ENCODE measurements at regions not wholly inside any gene's neighbourhood (a gene's known extent, or its start where the extent isn't known, plus 50 kb on each side); places are given as distances from the start of the nearest gene placed in this dataset.

GRCh38 chr3:193754719-193755118, 161.7 kb downstream of the OPA1 start:
- Histone ChIP-seq H3K27ac (ENCODE audit: low read depth, low read length) (no peak overlapping the region), H3K36me3 (ENCODE audit: control insufficient read depth in 2 of 3, insufficient read depth in 3 of 3, low read length in 3 of 3) (no peaks in the 10 kb centered on the region), H3K4me1 (ENCODE audit: control insufficient read depth in 2 of 2, insufficient read depth in 2 of 2, low read length in 2 of 2) (no peaks in the 10 kb centered on the region), H3K4me3 (ENCODE audit: low read length) (no peak overlapping the region), H3K27me3 (ENCODE audit: control insufficient read depth in 2 of 2, insufficient read depth in 2 of 2, low read length in 2 of 2) (no peaks in the 10 kb centered on the region), H3K9me3 (ENCODE audit: control insufficient read depth in 2 of 3, low read length in 3 of 3) (peaks cover 0 to 15% (median 0%) of the 10 kb centered on the region in 3 experiments)
- Mint-ChIP-seq H3K36me3 (peaks cover 3 to 29% (median 21%) of the 10 kb centered on the region in 5 donors), H3K27me3 (peaks cover 17 to 36% (median 35%) of the 10 kb centered on the region in 5 donors), H3K4me1 (peaks cover 0 to 6% (median 0%) of the 10 kb centered on the region in 7 donors), H3K9me3 (peaks cover 12 to 43% (median 21%) of the 10 kb centered on the region in 11 donors), H3K4me3 (no peak overlapping the region), H3K27ac (no peak overlapping the region)
- ChIA-PET POLR2A (no interaction called here), CTCF (no interaction called here)
- DNase-seq (no peak), ATAC-seq (no peak)
- intact Hi-C loops (cut with micrococcal nuclease) = no loop called here

DNA sequence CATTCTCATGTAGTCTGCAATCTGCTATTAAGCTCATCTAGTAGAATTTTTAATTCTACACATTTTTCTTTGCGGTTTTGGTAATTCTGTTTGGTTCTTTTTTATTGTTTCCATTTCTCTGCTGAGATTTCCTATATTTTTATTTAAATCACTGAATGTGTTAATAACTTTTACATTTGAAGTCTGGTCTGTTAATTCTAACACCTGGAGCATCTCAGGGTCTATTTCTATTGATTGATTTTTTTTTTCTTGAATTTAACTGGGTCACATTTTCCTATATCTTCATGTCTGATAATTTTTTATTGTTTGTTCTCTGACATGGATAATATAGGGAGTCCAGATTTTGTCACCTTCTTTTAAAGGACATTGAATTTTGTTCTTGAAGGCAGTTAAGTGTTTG, 163.5 kb downstream of the OPA1 start:
- intact Hi-C loops (cut with micrococcal nuclease) = no loop called here
- no peak for DNase-seq
- CTCF ChIA-PET = no interaction called here
- peaks cover 0 to 6% (median 0%) of the 10 kb centered on the region in 7 donors for H3K4me1 Mint-ChIP-seq
- H3K4me3 ChIP-seq (ENCODE audit: low read length) = no peak overlapping the region
- H3K27me3 ChIP-seq (ENCODE audit: control insufficient read depth in 2 of 2, insufficient read depth in 2 of 2, low read length in 2 of 2) = no peaks in the 10 kb centered on the region
- no peaks in the 10 kb centered on the region for H3K4me1 ChIP-seq (ENCODE audit: control insufficient read depth in 2 of 2, insufficient read depth in 2 of 2, low read length in 2 of 2)
- no peak overlapping the region for H3K27ac ChIP-seq (ENCODE audit: low read depth, low read length)
- H3K27me3 Mint-ChIP-seq = peaks cover 17 to 36% (median 32%) of the 10 kb centered on the region in 5 donors
- H3K9me3 Mint-ChIP-seq = peaks cover 12 to 43% (median 21%) of the 10 kb centered on the region in 11 donors
- POLR2A ChIA-PET = no interaction called here
- peaks cover 3 to 29% (median 21%) of the 10 kb centered on the region in 5 donors for H3K36me3 Mint-ChIP-seq
- H3K9me3 ChIP-seq (ENCODE audit: control insufficient read depth in 2 of 3, low read length in 3 of 3) = peaks cover 0 to 15% (median 0%) of the 10 kb centered on the region in 3 experiments
- no peak overlapping the region for H3K27ac Mint-ChIP-seq
- ATAC-seq = no peak
- H3K36me3 ChIP-seq (ENCODE audit: control insufficient read depth in 2 of 3, insufficient read depth in 3 of 3, low read length in 3 of 3) = no peaks in the 10 kb centered on the region
- no peak overlapping the region for H3K4me3 Mint-ChIP-seq

- H3K36me3 ChIP-seq (ENCODE audit: control insufficient read depth in 2 of 3, insufficient read depth in 3 of 3, low read length in 3 of 3) = no peaks in the 10 kb centered on the region
- no peak overlapping the region for H3K27ac ChIP-seq (ENCODE audit: low read depth, low read length)
- peaks cover 12 to 43% (median 21%) of the 10 kb centered on the region in 11 donors for H3K9me3 Mint-ChIP-seq
- H3K9me3 ChIP-seq (ENCODE audit: control insufficient read depth in 2 of 3, low read length in 3 of 3) = peaks cover 0 to 15% (median 0%) of the 10 kb centered on the region in 3 experiments
- H3K4me3 Mint-ChIP-seq = no peak overlapping the region
- H3K27me3 Mint-ChIP-seq = peaks cover 17 to 36% (median 24%) of the 10 kb centered on the region in 5 donors
- peaks cover 3 to 25% (median 21%) of the 10 kb centered on the region in 5 donors for H3K36me3 Mint-ChIP-seq
- no peak overlapping the region for H3K27ac Mint-ChIP-seq
- no peak overlapping the region for H3K4me3 ChIP-seq (ENCODE audit: low read length)
- intact Hi-C loops (cut with micrococcal nuclease) = no loop called here
- POLR2A ChIA-PET = no interaction called here
- H3K4me1 ChIP-seq (ENCODE audit: control insufficient read depth in 2 of 2, insufficient read depth in 2 of 2, low read length in 2 of 2) = no peaks in the 10 kb centered on the region
- ATAC-seq (no peak), DNase-seq (no peak)
- no peaks in the 10 kb centered on the region for H3K27me3 ChIP-seq (ENCODE audit: control insufficient read depth in 2 of 2, insufficient read depth in 2 of 2, low read length in 2 of 2)
- no peaks in the 10 kb centered on the region for H3K4me1 Mint-ChIP-seq
- CTCF ChIA-PET = no interaction called here
These were observed 164.4 kb downstream of the OPA1 start for GRCh38 chr3:193757457-193757856.

DNA sequence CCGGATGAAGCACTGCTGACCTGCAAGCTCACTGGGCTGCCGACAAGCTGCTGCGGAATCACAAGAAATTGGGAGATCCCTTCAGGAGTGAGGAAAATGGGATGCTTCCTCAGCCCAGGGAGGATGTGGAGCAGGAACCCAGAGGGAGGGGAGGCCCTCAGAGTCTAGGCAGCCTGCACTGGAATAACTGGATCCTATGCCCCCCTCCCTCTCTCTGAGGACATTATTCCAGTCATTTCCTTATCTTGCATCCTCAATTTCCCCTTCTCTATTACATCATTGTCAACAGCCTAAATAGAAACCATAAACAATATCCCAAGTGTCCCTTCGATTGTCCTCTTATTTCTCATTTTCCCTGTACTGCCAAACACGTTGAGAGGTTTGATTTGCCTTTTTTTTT, 169.0 kb downstream of the OPA1 start:
- ChIA-PET POLR2A (no interaction called here), CTCF (no interaction called here)
- peaks cover 3 to 18% (median 14%) of the 10 kb centered on the region in 5 donors for H3K27me3 Mint-ChIP-seq

DNA sequence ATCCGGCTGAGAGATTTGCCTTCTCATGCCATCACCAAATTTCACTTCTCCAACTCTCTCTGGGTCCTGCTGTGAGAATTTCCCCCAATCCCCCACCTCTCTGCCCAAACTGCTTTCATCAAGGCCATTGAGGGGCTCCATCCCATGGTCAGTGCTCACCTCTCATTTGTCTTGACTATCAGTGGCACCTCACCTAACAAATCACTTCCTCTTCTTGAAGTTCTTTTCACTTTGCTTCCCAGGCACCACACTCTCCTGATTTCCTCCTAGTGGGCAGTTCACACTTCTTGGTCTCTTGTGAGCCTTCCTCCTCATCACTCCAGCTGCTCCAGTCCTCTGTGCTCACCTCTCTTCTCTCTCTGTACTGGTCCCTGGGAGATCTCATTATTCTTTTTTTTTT, 169.6 kb downstream of the OPA1 start:
- Mint-ChIP-seq H3K27me3 (peaks cover 3 to 16% (median 12%) of the 10 kb centered on the region in 5 donors), H3K4me3 (no peak overlapping the region), H3K27ac (no peak overlapping the region), H3K4me1 (no peaks in the 10 kb centered on the region), H3K36me3 (peaks cover 0 to 11% (median under 1%) of the 10 kb centered on the region in 5 donors), H3K9me3 (peaks cover 0 to 17% (median 5%) of the 10 kb centered on the region in 11 donors)
- H3K4me1 ChIP-seq (ENCODE audit: control insufficient read depth in 2 of 2, insufficient read depth in 2 of 2, low read length in 2 of 2) = no peaks in the 10 kb centered on the region
- H3K27me3 ChIP-seq (ENCODE audit: control insufficient read depth in 2 of 2, insufficient read depth in 2 of 2, low read length in 2 of 2) = no peaks in the 10 kb centered on the region
- H3K27ac ChIP-seq (ENCODE audit: low read depth, low read length) = no peak overlapping the region
- POLR2A ChIA-PET = no interaction called here
- CTCF ChIA-PET = no interaction called here
- no peaks in the 10 kb centered on the region for H3K9me3 ChIP-seq (ENCODE audit: control insufficient read depth in 2 of 3, low read length in 3 of 3)
- no peak overlapping the region for H3K4me3 ChIP-seq (ENCODE audit: low read length)
- H3K36me3 ChIP-seq (ENCODE audit: control insufficient read depth in 2 of 3, insufficient read depth in 3 of 3, low read length in 3 of 3) = no peaks in the 10 kb centered on the region
- DNase-seq = no peak
- ATAC-seq = no peak
- intact Hi-C loops (cut with micrococcal nuclease) = no loop called here

More for the DNA sequence above, 169.0 kb downstream of the OPA1 start:
- no peak overlapping the region for H3K4me3 ChIP-seq (ENCODE audit: low read length)
- H3K27ac ChIP-seq (ENCODE audit: low read depth, low read length) = no peak overlapping the region
- H3K36me3 Mint-ChIP-seq = peaks cover 3 to 17% (median 7%) of the 10 kb centered on the region in 5 donors
- DNase-seq (no peak), ATAC-seq (no peak)
- no peaks in the 10 kb centered on the region for H3K4me1 ChIP-seq (ENCODE audit: control insufficient read depth in 2 of 2, insufficient read depth in 2 of 2, low read length in 2 of 2)
- H3K9me3 Mint-ChIP-seq = peaks cover 6 to 23% (median 11%) of the 10 kb centered on the region in 11 donors
- intact Hi-C loops (cut with micrococcal nuclease) = no loop called here
- H3K27ac Mint-ChIP-seq = no peak overlapping the region
- no peaks in the 10 kb centered on the region for H3K36me3 ChIP-seq (ENCODE audit: control insufficient read depth in 2 of 3, insufficient read depth in 3 of 3, low read length in 3 of 3)
- no peak overlapping the region for H3K4me3 Mint-ChIP-seq
- H3K27me3 ChIP-seq (ENCODE audit: control insufficient read depth in 2 of 2, insufficient read depth in 2 of 2, low read length in 2 of 2) = no peaks in the 10 kb centered on the region
- peaks cover 0 to 5% (median 0%) of the 10 kb centered on the region in 3 experiments for H3K9me3 ChIP-seq (ENCODE audit: control insufficient read depth in 2 of 3, low read length in 3 of 3)
- no peaks in the 10 kb centered on the region for H3K4me1 Mint-ChIP-seq

GRCh38 chr3:193764959-193765358, 172.0 kb downstream of the OPA1 start:
- CTCF ChIA-PET = interaction anchor here (1.0 kb wide), 1 partner anchor 100 kb away, joined by 3 read pairs; no protein-coding TSS in a partner anchor
- no peaks in the 10 kb centered on the region for H3K36me3 ChIP-seq (ENCODE audit: control insufficient read depth in 2 of 3, insufficient read depth in 3 of 3, low read length in 3 of 3)
- Mint-ChIP-seq H3K27ac (no peak overlapping the region), H3K9me3 (no peaks in the 10 kb centered on the region), H3K4me1 (peaks cover 0 to 3% (median 0%) of the 10 kb centered on the region in 7 donors), H3K27me3 (peaks cover 0 to 16% (median 12%) of the 10 kb centered on the region in 5 donors), H3K36me3 (no peaks in the 10 kb centered on the region), H3K4me3 (no peak overlapping the region)
- no peak overlapping the region for H3K4me3 ChIP-seq (ENCODE audit: low read length)
- no peak overlapping the region for H3K27ac ChIP-seq (ENCODE audit: low read depth, low read length)
- POLR2A ChIA-PET = no interaction called here
- no peaks in the 10 kb centered on the region for H3K4me1 ChIP-seq (ENCODE audit: control insufficient read depth in 2 of 2, insufficient read depth in 2 of 2, low read length in 2 of 2)
- DNase-seq (no peak), ATAC-seq (no peak)
- intact Hi-C loops (cut with micrococcal nuclease) = no loop called here
- H3K9me3 ChIP-seq (ENCODE audit: control insufficient read depth in 2 of 3, low read length in 3 of 3) = no peaks in the 10 kb centered on the region
- H3K27me3 ChIP-seq (ENCODE audit: control insufficient read depth in 2 of 2, insufficient read depth in 2 of 2, low read length in 2 of 2) = no peaks in the 10 kb centered on the region

DNA sequence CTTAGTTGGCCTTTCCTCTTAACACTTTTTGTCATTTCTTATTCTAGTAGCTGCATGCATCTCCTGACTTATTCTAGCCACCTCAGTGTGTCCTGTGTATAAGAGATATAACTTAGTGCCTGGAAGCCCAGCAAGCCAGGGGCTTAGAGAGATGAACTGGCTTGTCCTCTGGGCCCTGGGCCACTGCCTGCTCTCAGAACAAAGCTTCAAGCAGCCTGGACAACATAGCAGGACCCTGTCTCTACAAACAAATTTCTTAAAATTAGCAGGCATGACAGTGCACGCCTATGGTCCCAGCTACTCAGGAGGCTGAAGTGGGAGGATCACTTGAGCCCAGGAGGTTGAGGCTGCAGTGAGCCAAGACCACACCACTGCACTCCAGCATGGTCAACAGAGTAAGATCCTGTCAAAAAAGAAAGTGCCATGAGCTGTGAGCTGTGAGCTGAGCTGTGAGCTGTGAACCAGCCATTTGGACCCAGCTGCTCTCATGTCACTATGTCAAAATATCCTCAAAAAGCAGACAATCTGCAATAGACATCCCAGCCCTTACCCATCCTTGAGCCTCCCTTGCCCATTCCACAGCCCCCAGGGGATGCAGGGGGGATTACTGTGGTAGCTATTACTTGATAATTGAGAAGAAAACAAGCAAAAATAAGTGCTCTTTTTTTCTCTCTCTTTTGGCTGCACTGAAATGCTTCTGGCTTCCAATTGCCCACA, 174.5 kb downstream of the OPA1 start:
- Mint-ChIP-seq H3K9me3 (no peaks in the 10 kb centered on the region), H3K27ac (peak overlapping the region in 1 of 9 donors; percentile 70), H3K27me3 (peaks cover 0 to 16% (median 11%) of the 10 kb centered on the region in 5 donors), H3K36me3 (no peaks in the 10 kb centered on the region), H3K4me1 (peaks cover 0 to 3% (median 0%) of the 10 kb centered on the region in 7 donors), H3K4me3 (no peak overlapping the region)
- Histone ChIP-seq H3K27me3 (ENCODE audit: control insufficient read depth in 2 of 2, insufficient read depth in 2 of 2, low read length in 2 of 2) (no peaks in the 10 kb centered on the region), H3K36me3 (ENCODE audit: control insufficient read depth in 2 of 3, insufficient read depth in 3 of 3, low read length in 3 of 3) (no peaks in the 10 kb centered on the region), H3K9me3 (ENCODE audit: control insufficient read depth in 2 of 3, low read length in 3 of 3) (no peaks in the 10 kb centered on the region), H3K4me3 (ENCODE audit: low read length) (no peak overlapping the region), H3K27ac (ENCODE audit: low read depth, low read length) (no peak overlapping the region), H3K4me1 (ENCODE audit: control insufficient read depth in 2 of 2, insufficient read depth in 2 of 2, low read length in 2 of 2) (no peaks in the 10 kb centered on the region)
- no peak for DNase-seq
- no peak for ATAC-seq
- CTCF ChIA-PET = interaction anchor here (0.7 kb wide), 1 partner anchor 548 kb away, joined by 3 read pairs; no protein-coding TSS in a partner anchor
- POLR2A ChIA-PET = no interaction called here
- intact Hi-C loops (cut with micrococcal nuclease) = no loop called here
